VCaP (cell line): ENCODE measurements at regions not wholly inside any gene's neighbourhood (a gene's known extent, or its start where the extent isn't known, plus 50 kb on each side); places are given as distances from the start of the nearest gene placed in this dataset.
"Not testable (repeated sequence)": the region's sequence is repeated elsewhere in the genome, so short reads cannot be mapped to it uniquely, and the experiment has no call there.

Experiments
- H3K27ac ChIP-seq: fragments of 450-650 bp; 2 replicates; pipeline ENCODE4 v1.5.1; 2017
- TF ChIP-seq, protein P1 (sequence below): fragments of 450-650 bp; conservative IDR thresholded peaks from 2 replicates; pipeline ENCODE4 v1.5.1; 2017; ENCODE audit warnings: mild to moderate bottlenecking, moderate library complexity

DNA sequence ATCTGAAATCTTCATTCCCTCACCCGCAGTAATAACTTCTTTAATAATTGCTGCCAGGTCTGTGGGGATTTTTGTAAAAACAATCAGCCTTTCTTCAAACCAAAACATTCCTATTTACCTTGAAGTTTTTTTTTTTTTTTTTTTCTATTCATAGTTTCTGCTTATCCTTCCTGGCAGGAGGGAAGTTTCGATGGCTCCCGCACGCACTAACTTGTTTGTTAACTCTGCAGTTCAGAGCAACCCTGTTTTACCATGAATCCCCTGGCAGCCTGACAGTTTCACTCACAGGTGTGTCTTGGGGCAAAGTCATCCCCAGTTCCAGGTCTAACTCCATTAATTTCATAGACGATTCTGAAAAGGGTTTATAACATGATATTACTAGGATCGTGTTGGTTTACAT lies 149.3 kb downstream of the KLF6 start:
- TF ChIP-seq, protein P1, sequence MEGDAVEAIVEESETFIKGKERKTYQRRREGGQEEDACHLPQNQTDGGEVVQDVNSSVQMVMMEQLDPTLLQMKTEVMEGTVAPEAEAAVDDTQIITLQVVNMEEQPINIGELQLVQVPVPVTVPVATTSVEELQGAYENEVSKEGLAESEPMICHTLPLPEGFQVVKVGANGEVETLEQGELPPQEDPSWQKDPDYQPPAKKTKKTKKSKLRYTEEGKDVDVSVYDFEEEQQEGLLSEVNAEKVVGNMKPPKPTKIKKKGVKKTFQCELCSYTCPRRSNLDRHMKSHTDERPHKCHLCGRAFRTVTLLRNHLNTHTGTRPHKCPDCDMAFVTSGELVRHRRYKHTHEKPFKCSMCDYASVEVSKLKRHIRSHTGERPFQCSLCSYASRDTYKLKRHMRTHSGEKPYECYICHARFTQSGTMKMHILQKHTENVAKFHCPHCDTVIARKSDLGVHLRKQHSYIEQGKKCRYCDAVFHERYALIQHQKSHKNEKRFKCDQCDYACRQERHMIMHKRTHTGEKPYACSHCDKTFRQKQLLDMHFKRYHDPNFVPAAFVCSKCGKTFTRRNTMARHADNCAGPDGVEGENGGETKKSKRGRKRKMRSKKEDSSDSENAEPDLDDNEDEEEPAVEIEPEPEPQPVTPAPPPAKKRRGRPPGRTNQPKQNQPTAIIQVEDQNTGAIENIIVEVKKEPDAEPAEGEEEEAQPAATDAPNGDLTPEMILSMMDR, result no peak
- no peak overlapping the region for H3K27ac ChIP-seq

DNA sequence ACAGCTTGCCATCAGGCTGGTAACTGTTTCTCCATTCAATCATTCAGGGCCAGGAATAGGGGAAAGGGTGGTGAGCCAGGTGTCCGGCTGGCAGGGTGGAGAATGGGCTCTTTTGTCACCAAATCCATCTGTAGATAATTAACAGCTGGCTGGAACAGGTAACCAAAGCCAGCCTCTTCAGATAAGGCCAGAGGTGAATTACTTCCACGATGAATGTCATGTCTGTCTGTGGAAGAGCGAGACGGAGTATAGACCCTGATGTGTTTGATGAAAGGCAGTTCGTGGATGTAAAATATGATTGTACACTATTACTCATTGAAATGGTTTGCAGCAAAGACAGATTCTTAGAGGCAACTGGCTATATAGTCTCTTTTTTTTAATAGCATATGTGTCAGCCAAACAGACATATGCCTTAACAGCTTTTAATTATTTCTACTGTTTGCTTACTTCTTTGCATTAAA lies 149.8 kb downstream of the KLF6 start:
- TF ChIP-seq, protein P1, result no peak
- H3K27ac ChIP-seq, result no peak overlapping the region

DNA sequence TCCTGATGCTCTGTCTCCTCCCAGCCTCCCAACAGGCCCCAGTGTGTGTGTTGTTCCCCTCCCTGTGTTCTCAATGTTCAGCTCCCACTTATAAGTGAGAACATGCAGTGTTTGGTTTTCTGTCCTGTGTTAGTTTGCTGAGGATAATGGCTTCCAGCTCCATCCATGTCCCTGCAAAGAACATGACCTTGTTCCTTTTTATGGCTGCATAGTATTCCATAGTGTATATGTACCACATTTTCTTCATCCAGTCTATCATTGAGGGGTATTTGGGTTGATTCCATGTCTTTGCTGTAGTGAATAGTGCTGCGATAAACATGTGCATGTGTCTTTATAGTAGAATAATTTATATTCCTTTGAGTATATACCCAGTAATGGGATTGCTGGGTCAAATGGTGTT lies 150.4 kb downstream of the KLF6 start:
- H3K27ac ChIP-seq, result not testable (repeated sequence)

DNA sequence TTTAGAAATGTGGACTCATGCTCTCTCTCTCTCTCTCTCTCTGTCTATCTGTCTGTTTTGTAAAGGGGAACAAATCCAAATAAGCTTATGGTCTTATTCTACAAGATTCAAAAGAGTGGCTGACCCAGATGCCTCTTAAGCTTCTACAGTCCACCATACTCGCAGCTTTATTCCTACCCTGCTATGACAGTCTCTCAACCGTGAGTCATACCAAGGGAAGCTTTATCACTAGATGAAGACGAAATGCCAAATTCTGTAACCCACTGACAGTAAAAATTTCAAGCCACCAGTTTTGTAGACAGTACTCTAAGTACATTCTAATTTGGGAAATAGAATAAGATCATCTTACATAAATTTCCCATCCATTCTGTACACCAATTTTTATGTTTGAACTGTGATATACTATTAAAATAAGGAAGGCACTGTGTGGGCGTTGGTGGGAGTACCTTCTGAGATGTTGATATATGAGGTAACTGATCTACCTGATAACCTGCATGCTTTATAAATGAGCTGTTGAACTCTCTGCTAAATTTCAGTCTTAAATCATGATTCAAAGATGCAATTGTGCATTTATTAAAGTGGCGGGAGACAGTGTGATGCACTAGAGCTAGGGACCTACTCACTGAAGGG lies 153.2 kb downstream of the KLF6 start:
- TF ChIP-seq, protein P1, result no peak

DNA sequence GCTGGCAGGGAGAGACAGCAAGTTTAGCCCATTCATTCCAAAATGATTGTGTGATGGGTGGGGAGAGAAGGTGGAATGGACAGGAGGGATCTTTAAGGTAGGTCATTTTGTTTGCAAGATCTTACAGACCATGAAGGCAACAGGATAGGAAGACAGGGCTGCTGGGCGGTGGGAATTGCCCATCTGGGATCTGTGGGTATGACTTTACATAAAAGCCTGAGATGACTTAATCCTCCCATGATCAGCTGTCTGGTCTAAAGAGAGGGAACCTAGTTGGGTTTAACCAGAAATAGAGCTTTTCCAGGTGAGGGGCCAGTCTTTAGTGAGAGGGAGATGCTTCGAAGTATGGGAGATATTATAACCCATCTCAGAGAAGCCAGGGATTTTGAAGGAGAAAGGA lies 153.7 kb downstream of the KLF6 start:
- TF ChIP-seq, protein P1, result no peak

More for the DNA sequence above, 153.2 kb downstream of the KLF6 start:
- no peak overlapping the region for H3K27ac ChIP-seq

DNA sequence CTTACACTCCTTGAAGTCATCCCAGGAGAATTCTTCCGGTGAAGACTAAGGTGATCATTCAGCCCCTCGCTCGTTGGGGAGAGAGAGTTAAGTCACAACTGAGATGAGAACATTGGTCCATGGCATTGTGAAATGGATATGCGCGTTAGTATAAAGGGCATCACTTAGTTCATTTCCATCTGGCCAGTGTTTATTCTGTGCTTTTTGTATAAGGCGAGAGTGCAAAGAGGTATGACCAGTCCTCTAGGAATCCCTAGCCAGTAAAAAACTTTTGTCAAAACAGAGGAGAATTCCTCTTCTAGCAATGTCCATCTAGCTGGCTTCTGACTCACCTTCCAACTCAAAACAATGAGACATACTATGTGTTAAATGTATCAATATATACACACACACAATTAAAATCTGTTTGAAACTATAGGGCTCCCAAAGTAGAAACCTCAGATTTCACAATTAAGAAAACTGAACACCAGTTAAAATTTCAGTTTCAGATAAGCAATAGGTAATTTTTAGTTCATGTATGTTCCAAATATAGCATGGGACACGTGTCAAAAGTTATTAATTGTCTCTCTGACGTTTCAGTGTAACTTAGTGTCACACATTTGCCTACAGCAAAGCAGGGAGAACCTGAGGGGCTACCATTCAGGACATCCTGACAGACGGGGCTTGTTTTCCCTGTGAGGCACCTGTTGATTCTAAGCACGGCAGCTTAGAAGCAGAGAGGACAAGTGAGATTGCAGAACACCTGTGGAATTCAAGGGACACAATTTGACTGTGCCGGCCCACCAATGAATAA lies 158.9 kb downstream of the KLF6 start:
- TF ChIP-seq, protein P1, result no peak
- H3K27ac ChIP-seq, result no peak overlapping the region

More for the DNA sequence above, 153.7 kb downstream of the KLF6 start:
- H3K27ac ChIP-seq, result no peak overlapping the region

DNA sequence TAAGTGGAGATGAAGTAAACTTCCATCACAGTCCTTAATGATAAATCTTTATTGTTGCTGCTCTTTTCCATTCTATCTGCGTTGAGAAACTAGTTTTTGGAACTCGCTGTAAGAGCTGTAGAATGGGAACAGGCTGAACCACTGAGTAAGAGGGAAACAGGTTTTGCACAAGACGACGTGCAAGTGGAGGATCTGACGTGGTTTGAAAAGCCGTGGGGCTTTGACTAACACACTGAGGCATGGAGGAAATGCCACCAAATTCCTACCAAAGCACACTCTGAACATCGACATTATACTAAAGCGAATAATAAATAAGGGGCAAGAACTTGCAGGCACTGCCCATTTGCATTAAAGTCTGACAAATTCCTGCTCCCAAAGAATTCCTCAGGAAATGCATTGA lies 160.6 kb downstream of the KLF6 start:
- H3K27ac ChIP-seq, result no peak overlapping the region
- TF ChIP-seq, protein P1, result no peak

DNA sequence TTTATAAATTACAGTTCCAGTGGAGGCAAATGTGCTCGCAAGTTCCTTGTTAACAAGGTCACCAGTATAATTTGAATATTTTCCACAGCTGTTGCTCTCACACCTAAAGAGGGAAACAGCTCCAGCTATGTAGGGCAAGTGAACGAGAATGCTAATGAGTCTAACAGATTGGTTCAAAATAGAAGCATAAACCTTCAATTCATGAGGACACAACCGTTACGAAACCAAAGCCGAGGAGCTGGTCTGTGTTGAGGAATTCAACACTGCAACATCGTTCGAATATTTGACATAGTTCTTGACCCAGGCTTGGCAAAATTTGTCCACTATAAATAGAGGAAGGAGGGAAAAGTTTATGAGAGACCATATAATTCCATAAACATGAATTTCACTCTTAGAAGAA lies 161.3 kb downstream of the KLF6 start:
- no peak overlapping the region for H3K27ac ChIP-seq
- TF ChIP-seq, protein P1, result no peak
